ENCODE measurements at regions not wholly inside any gene's neighbourhood (a gene's known extent, or its start where the extent isn't known, plus 50 kb on each side); places are given as distances from the start of the nearest gene placed in this dataset.

GRCh38 chr1:55376897-55377296 is 161.7 kb upstream of the USP24 start:
- TF ChIP-seq CTCF (IDR thresholded peaks at IDR 0.05): no peak
- TF ChIP-seq EP300 (IDR thresholded peaks at IDR 0.05): no peak
- TF ChIP-seq POLR2A (IDR thresholded peaks at IDR 0.05): no peak

Measured in suprapubic skin (tissue), 3 donors.